Prostate gland (tissue), 2 donors: ENCODE measurements at regions not wholly inside any gene's neighbourhood (a gene's known extent, or its start where the extent isn't known, plus 50 kb on each side); places are given as distances from the start of the nearest gene placed in this dataset.

Experiments used
- CTCF ChIP-seq, 4 experiments: fragments of 200-600 bp in 2 of 4; fragments of 450-650 bp in 2 of 4; sonication (generic) in 2 of 4; IDR thresholded peaks; 1 replicate in 3 of 4; 2 replicates in 1 of 4; pipeline ENCODE4 v1.5.1; 2016 to 2019; ENCODE audit warnings: antibody characterized with exemption in 4 of 4, mild to moderate bottlenecking in 2 of 4, moderate library complexity in 2 of 4
- POLR2A ChIP-seq: fragments of 450-650 bp; IDR thresholded peaks from one replicate; pipeline ENCODE4 v1.6.1; 2016; ENCODE audit warnings: antibody characterized with exemption, mild to moderate bottlenecking
- POLR2AphosphoS5 ChIP-seq: sonication (generic); formaldehyde crosslinking; IDR thresholded peaks from one replicate; pipeline ENCODE4 v1.6.1; 2017; ENCODE audit warnings: antibody characterized with exemption

GRCh38 chr7:1302936-1303335 lies 70.3 kb downstream of the UNCX start:
- TF ChIP-seq CTCF (IDR thresholded peaks at IDR 0.05) (no peak), POLR2A (no peak), POLR2AphosphoS5 (no peak)
